ENCODE measurements at regions not wholly inside any gene's neighbourhood (a gene's known extent, or its start where the extent isn't known, plus 50 kb on each side); places are given as distances from the start of the nearest gene placed in this dataset.

- no peak for DNase-seq (ENCODE audit: insufficient read length)
- no peak for TF ChIP-seq POLR2AphosphoS5 (IDR thresholded peaks at IDR 0.05; ENCODE audit: low read depth, low read length)
- no peak for TF ChIP-seq TAF1 (IDR thresholded peaks at IDR 0.05; ENCODE audit: borderline replicate concordance, low read depth, low read length)
- TF ChIP-seq POLR2A (IDR thresholded peaks at IDR 0.05; ENCODE audit: low read depth, low read length) = no peak
- FAIRE-seq = no peak
Measured at GRCh38 chr3:190790185-190790584, 72.3 kb downstream of the GMNC start.

- DNase-seq (ENCODE audit: insufficient read length) (no peak), FAIRE-seq (no peak)
- no peak for TF ChIP-seq TAF1 (IDR thresholded peaks at IDR 0.05; ENCODE audit: borderline replicate concordance, low read depth, low read length)
- TF ChIP-seq POLR2AphosphoS5 (IDR thresholded peaks at IDR 0.05; ENCODE audit: low read depth, low read length) = no peak
- no peak for TF ChIP-seq POLR2A (IDR thresholded peaks at IDR 0.05; ENCODE audit: low read depth, low read length)
Measured at GRCh38 chr3:190786898-190787297, 75.6 kb downstream of the GMNC start.

- TF ChIP-seq TAF1 (IDR thresholded peaks at IDR 0.05; ENCODE audit: borderline replicate concordance, low read depth, low read length) (no peak), POLR2AphosphoS5 (IDR thresholded peaks at IDR 0.05; ENCODE audit: low read depth, low read length) (no peak), POLR2A (IDR thresholded peaks at IDR 0.05; ENCODE audit: low read depth, low read length) (no peak)
- FAIRE-seq (no peak), DNase-seq (ENCODE audit: insufficient read length) (no peak)
Measured at GRCh38 chr3:190785047-190785446, 77.4 kb downstream of the GMNC start.

GRCh38 chr3:190780524-190780923, 82.0 kb downstream of the GMNC start:
- no peak for TF ChIP-seq TAF1 (IDR thresholded peaks at IDR 0.05; ENCODE audit: borderline replicate concordance, low read depth, low read length)
- no peak for TF ChIP-seq POLR2AphosphoS5 (IDR thresholded peaks at IDR 0.05; ENCODE audit: low read depth, low read length)
- TF ChIP-seq POLR2A (IDR thresholded peaks at IDR 0.05; ENCODE audit: low read depth, low read length) = no peak
- FAIRE-seq = no peak
- no peak for DNase-seq (ENCODE audit: insufficient read length)

GRCh38 chr3:190774633-190775032, 87.9 kb downstream of the GMNC start:
- DNase-seq (ENCODE audit: insufficient read length) (no peak), FAIRE-seq (no peak)
- TF ChIP-seq TAF1 (IDR thresholded peaks at IDR 0.05; ENCODE audit: borderline replicate concordance, low read depth, low read length) (no peak), POLR2A (IDR thresholded peaks at IDR 0.05; ENCODE audit: low read depth, low read length) (no peak), POLR2AphosphoS5 (IDR thresholded peaks at IDR 0.05; ENCODE audit: low read depth, low read length) (no peak)

- FAIRE-seq (no peak), DNase-seq (ENCODE audit: insufficient read length) (no peak)
- TF ChIP-seq POLR2AphosphoS5 (IDR thresholded peaks at IDR 0.05; ENCODE audit: low read depth, low read length) (no peak), TAF1 (IDR thresholded peaks at IDR 0.05; ENCODE audit: borderline replicate concordance, low read depth, low read length) (no peak), POLR2A (IDR thresholded peaks at IDR 0.05; ENCODE audit: low read depth, low read length) (no peak)
Measured at GRCh38 chr3:190773948-190774347, 88.5 kb downstream of the GMNC start.

- DNase-seq (ENCODE audit: insufficient read length) (no peak), FAIRE-seq (no peak)
- TF ChIP-seq POLR2AphosphoS5 (IDR thresholded peaks at IDR 0.05; ENCODE audit: low read depth, low read length) (no peak), TAF1 (IDR thresholded peaks at IDR 0.05; ENCODE audit: borderline replicate concordance, low read depth, low read length) (no peak), POLR2A (IDR thresholded peaks at IDR 0.05; ENCODE audit: low read depth, low read length) (no peak)
Measured at GRCh38 chr3:190772831-190773230, 89.7 kb downstream of the GMNC start.

- DNase-seq (ENCODE audit: insufficient read length) (no peak), FAIRE-seq (no peak)
- no peak for TF ChIP-seq TAF1 (IDR thresholded peaks at IDR 0.05; ENCODE audit: borderline replicate concordance, low read depth, low read length)
- TF ChIP-seq POLR2A (IDR thresholded peaks at IDR 0.05; ENCODE audit: low read depth, low read length) = no peak
- no peak for TF ChIP-seq POLR2AphosphoS5 (IDR thresholded peaks at IDR 0.05; ENCODE audit: low read depth, low read length)
Measured at GRCh38 chr3:190768891-190769290, 93.6 kb downstream of the GMNC start.

- FAIRE-seq (no peak), DNase-seq (ENCODE audit: insufficient read length) (no peak)
- no peak for TF ChIP-seq POLR2AphosphoS5 (IDR thresholded peaks at IDR 0.05; ENCODE audit: low read depth, low read length)
- no peak for TF ChIP-seq POLR2A (IDR thresholded peaks at IDR 0.05; ENCODE audit: low read depth, low read length)
- TF ChIP-seq TAF1 (IDR thresholded peaks at IDR 0.05; ENCODE audit: borderline replicate concordance, low read depth, low read length) = no peak
Measured at GRCh38 chr3:190767851-190768250, 94.6 kb downstream of the GMNC start.

GRCh38 chr3:190764231-190765134, 98.0 kb downstream of the GMNC start:
- FAIRE-seq (no peak), DNase-seq (ENCODE audit: insufficient read length) (no peak)
- TF ChIP-seq POLR2AphosphoS5 (IDR thresholded peaks at IDR 0.05; ENCODE audit: low read depth, low read length) (no peak), POLR2A (IDR thresholded peaks at IDR 0.05; ENCODE audit: low read depth, low read length) (no peak), TAF1 (IDR thresholded peaks at IDR 0.05; ENCODE audit: borderline replicate concordance, low read depth, low read length) (no peak)

GRCh38 chr3:190762801-190763200, 99.7 kb downstream of the GMNC start:
- DNase-seq (ENCODE audit: insufficient read length) (no peak), FAIRE-seq (no peak)
- TF ChIP-seq TAF1 (IDR thresholded peaks at IDR 0.05; ENCODE audit: borderline replicate concordance, low read depth, low read length) = no peak
- no peak for TF ChIP-seq POLR2A (IDR thresholded peaks at IDR 0.05; ENCODE audit: low read depth, low read length)
- TF ChIP-seq POLR2AphosphoS5 (IDR thresholded peaks at IDR 0.05; ENCODE audit: low read depth, low read length) = no peak

GRCh38 chr3:190747571-190747970, 114.9 kb downstream of the GMNC start:
- TF ChIP-seq POLR2A (IDR thresholded peaks at IDR 0.05; ENCODE audit: low read depth, low read length) (no peak), TAF1 (IDR thresholded peaks at IDR 0.05; ENCODE audit: borderline replicate concordance, low read depth, low read length) (no peak), POLR2AphosphoS5 (IDR thresholded peaks at IDR 0.05; ENCODE audit: low read depth, low read length) (no peak)
- DNase-seq (ENCODE audit: insufficient read length) = no peak
- no peak for FAIRE-seq
